ENCODE measurements at regions not wholly inside any gene's neighbourhood (a gene's known extent, or its start where the extent isn't known, plus 50 kb on each side); places are given as distances from the start of the nearest gene placed in this dataset.
"Not testable (repeated sequence)": the region's sequence is repeated elsewhere in the genome, so short reads cannot be mapped to it uniquely, and the experiment has no call there.

DNA sequence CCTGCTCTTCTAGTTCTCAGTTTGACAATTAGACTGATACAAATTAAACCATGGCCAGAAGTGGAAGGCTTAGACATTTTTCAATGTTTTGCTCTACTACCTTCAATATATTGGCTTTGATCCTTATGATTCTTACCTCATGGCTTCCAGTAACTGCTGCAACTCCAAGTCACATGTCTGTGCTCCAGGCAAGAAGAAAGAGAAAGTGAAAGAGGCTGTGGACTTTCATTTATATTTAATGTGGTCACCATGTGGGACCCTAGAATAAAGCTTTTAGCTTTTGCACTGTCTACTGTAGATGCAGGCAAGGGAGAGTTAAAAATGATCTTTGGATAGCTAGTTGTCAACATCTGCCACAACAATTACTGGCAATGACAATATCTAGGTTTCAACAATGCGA lies 214.3 kb upstream of the PDE3A start:
- no peak for DNase-seq

DNA sequence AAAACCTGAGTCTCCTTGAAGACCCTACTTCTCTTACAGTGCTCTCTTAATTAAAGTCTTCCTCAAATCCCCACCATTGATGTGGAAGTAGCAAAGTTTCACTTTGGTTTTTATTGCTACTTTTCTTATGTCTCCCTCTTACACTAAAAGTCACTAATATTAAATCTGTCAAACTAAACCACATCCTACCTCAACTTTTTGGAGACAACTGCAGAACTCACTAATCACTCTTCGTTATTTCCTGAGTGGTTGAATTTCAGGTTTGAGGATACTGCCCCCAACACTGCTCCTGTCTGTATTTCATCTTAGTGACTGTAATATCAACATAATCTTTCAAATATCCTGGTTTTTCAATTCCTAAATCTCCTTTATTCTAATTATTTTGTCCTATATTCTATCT lies 213.0 kb upstream of the PDE3A start:
- DNase-seq: no peak

- not testable (repeated sequence) for DNase-seq
Measured at GRCh38 chr12:20160899-20161298, 207.4 kb upstream of the PDE3A start.

DNA sequence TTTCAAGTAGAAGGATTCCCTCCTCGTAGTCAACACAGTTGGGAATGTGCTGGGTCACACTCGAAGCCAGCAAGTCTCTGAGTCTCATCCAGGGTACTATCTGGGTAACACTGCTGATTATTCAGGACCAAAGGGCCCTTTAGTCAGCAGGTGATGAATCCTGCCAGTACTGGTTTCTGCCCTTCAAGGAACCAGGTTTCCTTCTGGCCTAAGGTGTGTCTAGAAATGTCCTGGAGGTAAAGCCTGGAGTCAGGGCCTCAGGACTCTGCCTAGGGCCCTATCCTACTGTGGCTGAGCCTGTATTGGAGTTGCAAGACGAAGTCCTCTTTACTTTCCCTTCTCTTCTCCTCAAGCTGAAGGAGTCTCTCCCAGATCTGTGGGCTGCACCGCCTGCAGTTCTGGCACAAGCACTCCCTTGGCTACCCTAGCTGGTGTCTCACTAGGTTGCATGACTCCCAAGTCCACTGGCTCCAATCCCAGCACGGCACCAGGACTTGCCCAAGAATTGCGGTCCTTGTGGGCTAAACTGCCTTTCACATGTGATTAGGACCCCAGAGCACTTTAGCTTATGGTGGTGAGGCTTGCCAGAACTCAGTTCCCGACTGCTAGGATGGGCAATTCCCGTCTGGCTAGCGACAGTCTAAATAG lies 193.7 kb upstream of the PDE3A start:
- no peak for DNase-seq

DNA sequence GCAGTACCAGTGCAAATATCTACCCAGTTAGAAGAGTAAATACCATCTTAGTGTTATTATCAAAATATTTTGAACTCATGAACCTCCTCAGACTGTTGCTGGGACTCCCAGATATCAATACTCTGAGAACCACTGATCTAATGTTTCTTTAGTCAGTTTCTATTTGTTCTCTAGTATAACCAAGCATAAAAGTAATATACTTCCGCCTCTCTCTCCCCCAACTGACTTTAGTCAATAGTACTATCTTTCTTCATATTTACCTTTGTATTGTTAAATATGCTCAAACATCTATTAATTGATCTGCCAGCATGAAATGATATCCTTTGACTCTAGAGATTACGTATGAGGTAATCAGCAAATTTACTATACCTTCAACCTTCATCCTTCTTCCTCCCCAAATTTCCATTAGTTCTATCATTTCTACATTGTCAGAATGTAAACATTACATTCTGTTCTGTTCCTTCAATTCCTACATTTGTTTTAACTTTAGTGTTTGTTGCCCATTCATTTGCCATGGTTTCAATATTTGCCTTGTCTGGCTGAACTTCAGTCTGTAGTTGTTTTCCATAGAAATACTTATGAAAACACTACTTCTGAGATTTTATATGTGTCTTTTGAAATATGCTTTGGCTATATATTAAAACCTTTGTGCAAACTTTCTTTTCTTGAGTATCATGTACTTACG lies 192.5 kb upstream of the PDE3A start:
- DNase-seq: no peak

DNA sequence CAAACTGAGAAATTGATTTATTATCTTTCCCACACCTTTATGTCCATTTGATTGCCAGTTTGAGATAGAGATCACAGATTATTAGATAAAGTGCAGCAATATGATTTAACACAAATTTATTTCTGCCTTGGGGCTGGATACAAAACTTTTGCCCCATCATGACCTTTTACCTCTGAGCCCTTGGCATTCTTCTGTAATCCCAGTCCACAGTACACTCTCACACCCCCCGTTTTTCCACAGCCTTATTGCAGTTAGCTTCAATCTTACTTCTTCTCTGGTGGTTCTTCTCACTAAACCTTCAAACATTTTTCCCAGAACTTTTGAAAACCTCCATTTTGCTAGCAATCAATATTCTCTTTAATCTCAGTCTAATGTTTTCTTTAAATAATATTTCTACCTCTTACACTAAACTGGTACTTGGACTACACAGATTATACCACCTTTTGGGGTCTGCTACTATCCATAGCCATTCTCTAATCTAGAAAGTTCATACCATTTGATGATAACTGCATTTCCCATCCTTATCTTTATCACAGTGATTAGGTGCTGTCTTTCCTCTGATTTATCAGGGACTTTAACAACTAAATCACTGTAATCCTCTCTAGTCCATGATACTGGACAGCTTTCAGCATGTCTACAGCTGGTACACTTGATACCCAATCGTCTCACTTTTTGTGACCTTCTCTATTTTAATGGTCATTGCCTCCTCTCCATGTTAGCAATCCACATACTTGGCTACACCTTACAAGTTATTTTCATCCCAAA lies 186.7 kb upstream of the PDE3A start:
- no peak for DNase-seq

DNA sequence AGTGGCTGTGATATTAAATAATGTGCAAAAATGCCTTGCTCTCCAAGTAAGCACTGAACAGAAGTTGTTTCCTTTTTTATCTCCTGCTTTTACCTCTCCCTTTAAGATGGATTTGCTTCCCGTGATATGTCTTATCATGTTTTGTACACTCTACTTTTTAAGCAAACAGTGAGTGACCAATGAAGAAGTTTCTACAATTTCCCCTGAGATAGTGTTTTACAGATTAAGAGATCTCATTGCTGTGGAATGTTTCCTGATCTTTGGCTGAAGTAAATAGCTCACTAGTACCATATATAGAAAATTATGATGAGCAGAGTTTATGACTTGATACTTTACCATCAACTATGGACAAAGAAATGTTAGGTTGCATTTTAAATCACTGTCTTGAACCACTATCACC lies 184.8 kb upstream of the PDE3A start:
- DNase-seq: no peak

GRCh38 chr12:20184514-20184913 lies 183.8 kb upstream of the PDE3A start:
- no peak for DNase-seq

- no peak for DNase-seq
Measured at GRCh38 chr12:20187456-20187855, 180.9 kb upstream of the PDE3A start.

GRCh38 chr12:20188930-20189653 lies 179.2 kb upstream of the PDE3A start:
- DNase-seq: no peak

DNA sequence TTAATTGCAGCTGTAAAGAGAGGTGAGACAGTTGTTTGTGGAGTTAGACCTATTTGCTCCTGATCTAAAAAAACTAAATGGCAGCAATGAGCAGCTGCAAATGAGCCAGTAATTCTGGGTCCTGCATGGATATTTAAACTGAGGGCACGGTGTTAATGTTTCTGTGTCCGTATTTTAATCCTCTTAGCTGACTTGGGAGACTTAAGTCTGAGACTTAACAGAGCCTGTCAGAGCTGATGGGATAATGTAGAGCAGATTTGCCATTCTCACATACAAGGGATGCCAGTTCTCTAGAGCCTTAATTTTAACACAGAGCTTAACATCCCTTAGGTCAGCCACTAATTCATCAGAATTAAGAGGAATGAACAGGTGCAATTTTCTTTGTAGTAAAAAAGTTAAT lies 178.6 kb upstream of the PDE3A start:
- DNase-seq: no peak

DNA sequence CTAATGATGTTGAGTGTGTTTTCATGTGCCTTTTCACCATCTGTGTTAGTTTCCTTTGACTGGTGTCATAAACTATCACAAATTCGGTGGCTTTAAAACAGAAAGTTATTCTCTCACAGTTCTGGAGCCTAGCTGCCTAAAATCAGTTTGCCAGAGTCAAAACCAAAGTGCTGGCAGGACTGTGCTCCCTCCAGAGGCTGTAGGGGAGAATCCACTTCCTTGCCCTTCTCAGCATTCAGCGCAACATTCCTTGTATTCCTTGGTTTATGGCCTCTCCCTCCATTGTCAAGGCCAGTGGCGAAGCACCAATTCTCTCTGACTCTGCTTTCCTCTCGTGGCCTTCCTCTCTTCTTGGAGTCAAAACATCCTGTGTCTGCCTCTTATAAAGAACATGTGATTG lies 174.2 kb upstream of the PDE3A start:
- no peak for DNase-seq

DNA sequence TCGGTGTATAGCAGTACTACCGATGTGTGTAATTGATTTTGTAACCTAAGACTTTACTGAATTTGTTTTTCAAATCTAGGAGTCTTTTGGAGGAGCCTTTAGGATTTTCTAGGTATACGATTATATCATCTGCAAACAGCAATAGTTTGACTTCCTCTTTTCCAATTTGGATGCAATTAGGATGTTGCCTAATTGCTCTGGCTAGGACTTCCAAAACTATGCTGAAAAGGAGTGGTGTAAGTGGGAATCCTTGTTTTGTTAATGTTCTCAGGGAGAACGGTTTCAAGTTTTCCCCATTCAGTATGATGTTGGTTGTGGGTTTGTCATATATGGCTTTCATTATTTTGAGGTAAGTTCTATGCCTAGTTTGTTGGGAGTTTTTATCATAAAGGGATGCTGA lies 171.6 kb upstream of the PDE3A start:
- no peak for DNase-seq

GRCh38 chr12:20197411-20197810 lies 170.9 kb upstream of the PDE3A start:
- no peak for DNase-seq

- DNase-seq: no peak
Measured at GRCh38 chr12:20199780-20200179, 168.6 kb upstream of the PDE3A start.

GRCh38 chr12:20201733-20202132 lies 166.6 kb upstream of the PDE3A start:
- no peak for DNase-seq

DNA sequence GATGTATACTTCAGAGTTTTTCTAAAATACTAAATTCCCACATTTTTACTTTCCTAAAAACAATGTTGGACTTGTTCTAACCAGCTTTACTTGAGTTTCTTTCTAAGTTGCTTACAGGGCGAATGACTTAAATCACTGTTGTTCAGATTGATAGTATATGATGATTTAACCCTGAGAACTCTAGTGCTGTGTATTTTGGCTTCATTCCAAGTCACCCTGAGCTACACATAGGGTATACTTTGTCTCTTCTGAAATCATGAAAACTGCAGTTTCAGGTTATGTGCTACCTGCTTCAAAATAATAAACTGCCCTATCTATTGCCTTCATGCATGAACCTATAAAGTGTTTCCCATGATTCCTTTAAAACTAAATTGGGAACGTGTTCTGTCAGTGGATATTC lies 162.5 kb upstream of the PDE3A start:
- no peak for DNase-seq

- no peak for DNase-seq
Measured at GRCh38 chr12:20206410-20206809, 161.9 kb upstream of the PDE3A start.

DNA sequence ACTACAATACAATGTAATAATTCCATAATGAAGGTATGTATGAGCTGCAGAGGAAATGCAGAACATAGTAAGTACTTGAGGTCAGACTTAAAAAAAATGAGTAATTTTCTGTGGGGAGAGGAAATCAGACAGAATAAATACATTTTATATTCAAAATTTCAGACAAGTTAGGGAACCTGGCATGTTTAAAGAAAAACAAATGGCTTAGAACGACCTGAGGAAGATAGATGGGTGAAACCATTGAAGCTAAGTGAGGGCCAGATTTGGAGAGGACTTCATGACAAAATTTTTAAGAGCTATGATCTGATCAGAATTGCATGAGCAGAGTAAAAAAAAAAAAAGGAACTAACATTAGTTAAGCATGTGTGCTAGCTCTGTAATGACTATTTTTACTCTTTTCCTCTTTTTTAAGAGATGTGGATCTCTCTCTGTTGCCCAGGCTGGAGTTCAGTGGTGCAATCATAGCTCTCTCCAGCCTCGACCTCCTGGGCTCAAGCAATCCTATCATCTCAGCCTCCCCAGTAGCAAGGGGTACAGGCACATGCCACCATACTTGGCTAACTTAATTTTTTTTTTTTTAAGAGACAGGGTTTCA lies 157.6 kb upstream of the PDE3A start:
- no peak for DNase-seq

DNA sequence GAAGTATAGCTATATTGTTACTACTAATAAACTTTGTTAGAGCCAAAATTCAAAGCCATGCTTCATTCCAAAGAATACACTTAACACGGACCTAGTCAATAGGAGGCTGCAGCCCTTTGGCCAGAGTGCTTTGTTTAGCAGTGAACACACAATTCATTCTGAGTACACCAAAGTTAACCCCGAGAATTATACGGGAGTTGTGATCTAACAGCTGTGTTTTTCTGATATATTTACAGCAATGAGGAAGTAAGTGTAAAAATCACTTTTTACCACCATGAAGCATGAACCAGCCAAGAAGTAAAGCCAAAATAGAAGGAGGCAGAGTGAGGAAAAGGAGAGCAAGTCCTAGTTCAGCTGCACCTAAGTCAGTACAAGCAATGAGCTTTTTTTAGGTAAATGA lies 156.8 kb upstream of the PDE3A start:
- no peak for DNase-seq

GRCh38 chr12:20211981-20212421 lies 156.3 kb upstream of the PDE3A start:
- DNase-seq: no peak

DNA sequence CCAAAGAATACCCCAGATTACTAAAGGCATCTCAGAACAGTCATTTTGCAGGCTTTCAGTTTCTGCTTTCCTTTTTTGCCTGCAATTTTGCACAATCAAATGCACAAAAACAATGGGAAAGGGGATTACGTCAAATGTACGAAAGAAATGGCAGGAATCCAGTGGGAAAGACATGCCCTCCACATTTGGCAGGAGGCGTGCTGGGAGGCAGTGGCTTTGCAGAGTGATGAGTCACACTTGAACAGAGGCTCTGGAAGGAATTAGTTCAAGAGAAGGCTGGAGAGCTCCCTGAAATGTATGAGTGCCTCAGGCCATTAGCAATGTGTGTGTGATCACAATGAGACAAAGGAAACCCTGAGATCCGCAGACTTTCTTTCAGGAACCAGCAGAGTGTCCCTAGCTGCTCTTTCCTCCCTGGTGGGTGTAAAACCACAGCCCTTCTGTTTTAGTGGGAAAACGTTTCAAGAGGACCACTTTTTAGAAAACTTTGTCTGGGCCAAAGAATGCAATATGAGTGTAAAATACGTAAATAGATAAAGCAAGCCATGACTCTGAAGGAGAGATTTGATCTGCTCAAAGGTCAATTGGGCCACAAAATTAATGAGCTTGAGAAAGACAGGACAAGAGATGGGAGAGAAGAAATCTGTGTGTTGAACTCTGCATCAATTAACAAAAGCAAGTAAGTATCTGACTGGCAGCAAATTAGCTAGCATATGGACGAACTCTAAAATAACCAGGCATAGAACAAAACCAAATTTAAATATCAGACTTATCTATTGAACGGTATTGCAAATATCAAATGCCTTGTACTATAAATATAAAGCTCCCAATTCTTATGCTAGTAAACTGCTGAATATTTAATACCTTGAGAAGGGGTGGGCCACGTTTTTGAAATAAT lies 155.4 kb upstream of the PDE3A start:
- peak; percentile 25 for DNase-seq

Measured in SHP77 treated with DMSO at 0.1 percent for 48 hours (cell line).